ENCODE measurements at regions not wholly inside any gene's neighbourhood (a gene's known extent, or its start where the extent isn't known, plus 50 kb on each side); places are given as distances from the start of the nearest gene placed in this dataset.

GRCh38 chr13:76455960-76456359, 430.2 kb downstream of the KCTD12 start:
- no peak for TF ChIP-seq POLR2AphosphoS5 (IDR thresholded peaks at IDR 0.05)
- TF ChIP-seq CTCF (IDR thresholded peaks at IDR 0.05), result no peak
- TF ChIP-seq EP300 (IDR thresholded peaks at IDR 0.05), result no peak
- TF ChIP-seq POLR2A (IDR thresholded peaks at IDR 0.05), result no peak

Measured in sigmoid colon (tissue), 4 donors.